Brain microvascular endothelial cell (primary cell): ENCODE measurements at regions not wholly inside any gene's neighbourhood (a gene's known extent, or its start where the extent isn't known, plus 50 kb on each side); places are given as distances from the start of the nearest gene placed in this dataset.
"Not testable (repeated sequence)": the region's sequence is repeated elsewhere in the genome, so short reads cannot be mapped to it uniquely, and the experiment has no call there.

Source experiments
- DNase-seq: peaks from one replicate; pipeline ENCODE4 v3.0.0-alpha.2; 2020
- H3K27ac ChIP-seq: fragments of 250-450 bp; sonication (Bioruptor Pico); 2 replicates; pipeline ENCODE4 v1.5.1; 2020; ENCODE audit warnings: mild to moderate bottlenecking, moderate library complexity
- H3K27me3 ChIP-seq: fragments of 250-450 bp; sonication (Bioruptor Pico); replicated peaks from 2 replicates; pipeline ENCODE4 v1.5.1; 2020; ENCODE audit warnings: mild to moderate bottlenecking
- H3K36me3 ChIP-seq: fragments of 250-450 bp; sonication (Bioruptor Pico); replicated peaks from 2 replicates; pipeline ENCODE4 v1.5.1; 2020; ENCODE audit warnings: mild to moderate bottlenecking
- H3K4me3 ChIP-seq: 2 replicates; pipeline ENCODE4 v1.5.1; 2011; ENCODE audit warnings: low read depth, mild to moderate bottlenecking, control low read depth, low read length, moderate library complexity
- in situ Hi-C: cut with HindIII; loops from 2 replicates; pipeline ENCODE4 v1.10.0; 2017; ENCODE audit warnings: low sequenced_read_pairs, low pct_ligation_motif_present
- TF ChIP-seq, protein P1 (sequence below): IDR thresholded peaks from 2 replicates; pipeline ENCODE4 v1.5.1; 2011; ENCODE audit warnings: low read depth, mild to moderate bottlenecking, moderate library complexity, low read length, control low read depth, inconsistent platforms; ENCODE audit errors: missing control alignments

DNA sequence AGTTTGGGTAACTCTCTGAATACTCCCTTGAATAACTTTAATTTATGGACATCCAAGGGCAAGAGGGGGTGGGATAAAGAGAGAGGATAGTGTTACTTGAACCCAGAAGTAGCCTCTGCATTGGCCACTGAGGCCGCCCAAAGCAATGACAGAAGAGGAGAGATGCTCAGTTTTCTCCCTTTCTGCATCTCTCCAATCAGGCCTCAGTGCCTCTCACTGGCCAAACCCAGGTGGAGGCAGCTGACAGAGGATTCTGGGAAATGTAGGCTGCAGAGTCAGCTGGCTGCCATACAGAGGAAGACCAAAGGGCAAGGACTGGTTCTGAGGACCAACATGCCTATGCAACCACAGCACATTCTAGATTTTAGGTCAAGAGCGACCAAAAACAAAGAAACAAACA is 719.4 kb downstream of the MAT2B start:
- Histone ChIP-seq H3K36me3 (no peaks in the 10 kb centered on the region), H3K27me3 (no peaks in the 10 kb centered on the region), H3K27ac (no peak overlapping the region), H3K4me3 (no peak overlapping the region)
- DNase-seq: no peak
- TF ChIP-seq, protein P1, sequence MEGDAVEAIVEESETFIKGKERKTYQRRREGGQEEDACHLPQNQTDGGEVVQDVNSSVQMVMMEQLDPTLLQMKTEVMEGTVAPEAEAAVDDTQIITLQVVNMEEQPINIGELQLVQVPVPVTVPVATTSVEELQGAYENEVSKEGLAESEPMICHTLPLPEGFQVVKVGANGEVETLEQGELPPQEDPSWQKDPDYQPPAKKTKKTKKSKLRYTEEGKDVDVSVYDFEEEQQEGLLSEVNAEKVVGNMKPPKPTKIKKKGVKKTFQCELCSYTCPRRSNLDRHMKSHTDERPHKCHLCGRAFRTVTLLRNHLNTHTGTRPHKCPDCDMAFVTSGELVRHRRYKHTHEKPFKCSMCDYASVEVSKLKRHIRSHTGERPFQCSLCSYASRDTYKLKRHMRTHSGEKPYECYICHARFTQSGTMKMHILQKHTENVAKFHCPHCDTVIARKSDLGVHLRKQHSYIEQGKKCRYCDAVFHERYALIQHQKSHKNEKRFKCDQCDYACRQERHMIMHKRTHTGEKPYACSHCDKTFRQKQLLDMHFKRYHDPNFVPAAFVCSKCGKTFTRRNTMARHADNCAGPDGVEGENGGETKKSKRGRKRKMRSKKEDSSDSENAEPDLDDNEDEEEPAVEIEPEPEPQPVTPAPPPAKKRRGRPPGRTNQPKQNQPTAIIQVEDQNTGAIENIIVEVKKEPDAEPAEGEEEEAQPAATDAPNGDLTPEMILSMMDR: no peak
- in situ Hi-C loops: no loop called here

DNA sequence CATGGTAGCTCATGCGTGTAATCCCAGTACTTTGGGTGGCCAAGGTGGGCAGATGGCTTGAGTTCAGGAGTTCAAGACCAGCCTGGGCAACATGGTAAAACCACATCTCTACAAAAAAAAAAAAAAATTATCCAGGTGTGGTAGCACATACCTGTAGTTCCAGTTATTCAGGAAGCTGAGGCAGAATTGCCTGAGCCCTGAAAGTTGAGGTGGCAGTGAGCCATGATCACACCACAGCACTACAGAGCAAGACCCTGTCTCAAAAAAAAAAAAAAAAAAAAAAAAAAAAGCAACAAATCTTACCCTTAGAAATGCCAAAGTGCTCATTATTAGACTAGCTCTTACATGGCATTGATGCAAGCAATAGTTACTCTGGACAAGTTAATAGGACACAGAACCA is 724.9 kb downstream of the MAT2B start:
- no peak overlapping the region for H3K4me3 ChIP-seq
- in situ Hi-C loops: no loop called here
- H3K27me3 ChIP-seq: no peaks in the 10 kb centered on the region
- TF ChIP-seq, protein P1: no peak
- H3K27ac ChIP-seq: no peak overlapping the region
- DNase-seq: no peak
- no peaks in the 10 kb centered on the region for H3K36me3 ChIP-seq

DNA sequence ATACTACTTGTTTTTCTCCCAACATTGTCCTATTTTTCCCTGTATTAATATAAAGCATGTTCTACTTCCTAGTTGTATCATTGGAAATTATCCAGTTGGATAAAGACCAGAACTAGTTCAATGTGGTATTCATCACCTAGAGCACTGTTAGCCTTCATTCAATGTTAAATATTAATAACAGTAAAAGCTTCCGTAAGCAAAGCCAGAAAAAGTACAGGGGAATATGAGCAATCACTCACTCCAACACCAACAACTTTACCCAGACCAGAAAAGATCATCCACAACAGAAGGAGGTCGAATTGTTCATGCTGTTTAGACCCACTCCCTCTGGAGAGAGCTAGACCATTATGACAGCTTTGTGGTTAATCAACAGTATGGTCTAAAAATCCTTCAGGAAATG is 728.4 kb downstream of the MAT2B start:
- Histone ChIP-seq H3K27ac (no peak overlapping the region), H3K27me3 (no peaks in the 10 kb centered on the region), H3K36me3 (no peaks in the 10 kb centered on the region), H3K4me3 (no peak overlapping the region)
- DNase-seq: no peak
- in situ Hi-C loops: no loop called here
- TF ChIP-seq, protein P1: no peak

- in situ Hi-C loops: no loop called here
Measured at GRCh38 chr5:164234321-164234720, 728.9 kb downstream of the MAT2B start.

DNA sequence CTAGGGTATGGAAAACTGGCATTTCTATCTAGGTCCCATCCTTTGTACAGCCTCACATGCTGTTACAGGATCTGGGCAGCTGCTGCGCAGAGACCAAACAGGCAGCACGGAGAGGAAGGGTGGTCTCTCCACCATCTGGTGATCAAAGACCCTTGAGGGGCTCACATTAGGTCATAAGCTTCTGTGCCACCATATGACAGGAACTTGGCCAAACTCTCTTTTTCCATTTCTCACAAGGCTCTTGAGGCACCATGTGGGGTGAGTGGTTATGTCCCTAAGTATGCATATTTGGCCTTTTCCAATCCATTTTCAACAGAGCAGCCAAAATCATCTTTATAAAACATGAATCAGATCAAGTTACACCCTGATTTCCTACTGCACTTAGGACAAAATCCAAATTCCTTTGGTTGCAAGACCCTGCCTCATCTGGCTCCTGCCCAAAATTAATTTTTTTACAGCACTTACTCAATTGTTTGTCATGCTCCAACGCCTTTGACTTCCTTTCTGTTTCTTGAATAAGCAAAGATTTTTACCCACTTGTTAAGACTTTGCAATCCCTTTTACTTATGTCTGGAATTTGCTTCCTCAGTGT is 730.0 kb downstream of the MAT2B start:
- H3K27me3 ChIP-seq: no peaks in the 10 kb centered on the region
- no peak overlapping the region for H3K27ac ChIP-seq
- TF ChIP-seq, protein P1: no peak
- no peak overlapping the region for H3K4me3 ChIP-seq
- in situ Hi-C loops: no loop called here
- H3K36me3 ChIP-seq: no peaks in the 10 kb centered on the region
- no peak for DNase-seq

More at GRCh38 chr5:164234321-164234720, 728.9 kb downstream of the MAT2B start:
- TF ChIP-seq, protein P1: no peak
- H3K27ac ChIP-seq: no peak overlapping the region
- no peaks in the 10 kb centered on the region for H3K36me3 ChIP-seq
- no peak overlapping the region for H3K4me3 ChIP-seq
- H3K27me3 ChIP-seq: no peaks in the 10 kb centered on the region
- no peak for DNase-seq

- Histone ChIP-seq H3K27me3 (no peaks in the 10 kb centered on the region), H3K27ac (no peak overlapping the region), H3K36me3 (no peaks in the 10 kb centered on the region), H3K4me3 (no peak overlapping the region)
- TF ChIP-seq, protein P1: no peak
- DNase-seq: no peak
- in situ Hi-C loops: no loop called here
Measured at GRCh38 chr5:164237486-164237885, 732.1 kb downstream of the MAT2B start.

DNA sequence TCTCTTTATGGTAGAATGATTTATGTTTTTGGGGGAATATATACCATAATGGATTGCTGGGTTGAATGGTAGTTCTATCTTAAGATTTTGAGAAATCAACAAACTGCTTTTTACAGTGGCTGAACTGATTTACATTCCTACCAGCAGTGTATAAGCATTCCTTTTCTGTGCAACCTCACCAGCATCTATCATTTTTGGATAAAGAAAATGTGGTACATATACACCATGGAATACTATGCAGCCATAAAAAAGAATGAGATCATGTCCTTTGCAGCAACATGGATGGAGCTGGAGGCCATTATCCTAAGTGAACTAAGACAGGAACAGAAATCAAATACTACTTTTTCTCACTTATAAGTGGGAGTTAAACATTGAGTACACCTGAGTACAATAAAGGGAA is 746.4 kb downstream of the MAT2B start:
- DNase-seq, H3K27me3 ChIP-seq, in situ Hi-C loops, H3K4me3 ChIP-seq, H3K36me3 ChIP-seq, H3K27ac ChIP-seq: not testable (repeated sequence)
